ENCODE measurements at regions not wholly inside any gene's neighbourhood (a gene's known extent, or its start where the extent isn't known, plus 50 kb on each side); places are given as distances from the start of the nearest gene placed in this dataset.

GRCh38 chr11:96481771-96482170, 92.0 kb downstream of the JRKL start:
- TF ChIP-seq CTCF (IDR thresholded peaks at IDR 0.05; ENCODE audit: low read depth, low read length), result no peak
- TF ChIP-seq EZH2phosphoT487 (IDR thresholded peaks at IDR 0.05; ENCODE audit: low read depth), result no peak

All from OCI-LY3 (cell line).